GM18511 (cell line): ENCODE measurements at regions not wholly inside any gene's neighbourhood (a gene's known extent, or its start where the extent isn't known, plus 50 kb on each side); places are given as distances from the start of the nearest gene placed in this dataset.
"Not testable (repeated sequence)": the region's sequence is repeated elsewhere in the genome, so short reads cannot be mapped to it uniquely, and the experiment has no call there.

ENCODE experiments used
- ATAC-seq: cut with Tn5 transposase; IDR thresholded peaks from one replicate; pipeline ENCODE4 v1.9.1; 2021; ENCODE audit warnings: mild to moderate bottlenecking, moderate library complexity; ENCODE audit not compliant: unreplicated experiment

GRCh38 chr6:50992704-50993625 lies 174.3 kb downstream of the TFAP2B start:
- no peak for ATAC-seq

GRCh38 chr6:50993941-50994720 lies 175.5 kb downstream of the TFAP2B start:
- ATAC-seq: no peak

GRCh38 chr6:50995036-50995435 lies 176.4 kb downstream of the TFAP2B start:
- ATAC-seq: no peak

GRCh38 chr6:50998905-50999304 lies 180.2 kb downstream of the TFAP2B start:
- ATAC-seq: no peak

GRCh38 chr6:51001399-51001798 lies 182.7 kb downstream of the TFAP2B start:
- ATAC-seq: no peak

- no peak for ATAC-seq
Measured at GRCh38 chr6:51004380-51004779, 185.7 kb downstream of the TFAP2B start.

GRCh38 chr6:51005779-51006178 lies 187.1 kb downstream of the TFAP2B start:
- no peak for ATAC-seq

GRCh38 chr6:51007237-51007636 lies 188.6 kb downstream of the TFAP2B start:
- ATAC-seq: no peak

- not testable (repeated sequence) for ATAC-seq
Measured at GRCh38 chr6:51008693-51009092, 190.0 kb downstream of the TFAP2B start.

GRCh38 chr6:51013376-51013775 lies 194.7 kb downstream of the TFAP2B start:
- no peak for ATAC-seq

- no peak for ATAC-seq
Measured at GRCh38 chr6:51015394-51015793, 196.7 kb downstream of the TFAP2B start.

GRCh38 chr6:51016489-51016888 lies 197.8 kb downstream of the TFAP2B start:
- ATAC-seq: no peak

GRCh38 chr6:51019806-51020205 lies 201.1 kb downstream of the TFAP2B start:
- ATAC-seq: no peak

GRCh38 chr6:51021171-51021570 lies 202.5 kb downstream of the TFAP2B start:
- no peak for ATAC-seq

- no peak for ATAC-seq
Measured at GRCh38 chr6:51024126-51024525, 205.5 kb downstream of the TFAP2B start.

- ATAC-seq: no peak
Measured at GRCh38 chr6:51025082-51025777, 206.6 kb downstream of the TFAP2B start.

- no peak for ATAC-seq
Measured at GRCh38 chr6:51027283-51028065, 208.8 kb downstream of the TFAP2B start.

GRCh38 chr6:51028276-51028675 lies 209.6 kb downstream of the TFAP2B start:
- ATAC-seq: no peak

- no peak for ATAC-seq
Measured at GRCh38 chr6:51029561-51029960, 210.9 kb downstream of the TFAP2B start.

GRCh38 chr6:51045548-51045947 lies 226.9 kb downstream of the TFAP2B start:
- ATAC-seq: no peak
